ENCODE measurements at regions not wholly inside any gene's neighbourhood (a gene's known extent, or its start where the extent isn't known, plus 50 kb on each side); places are given as distances from the start of the nearest gene placed in this dataset.

- TF ChIP-seq CTCF (IDR thresholded peaks at IDR 0.05) (no peak), POLR2A (IDR thresholded peaks at IDR 0.05) (no peak)
Measured at GRCh38 chr2:128423788-128424165, 105.1 kb upstream of the HS6ST1 start.

Data from prostate gland (tissue), 2 donors.